ENCODE measurements at regions not wholly inside any gene's neighbourhood (a gene's known extent, or its start where the extent isn't known, plus 50 kb on each side); places are given as distances from the start of the nearest gene placed in this dataset.

DNA sequence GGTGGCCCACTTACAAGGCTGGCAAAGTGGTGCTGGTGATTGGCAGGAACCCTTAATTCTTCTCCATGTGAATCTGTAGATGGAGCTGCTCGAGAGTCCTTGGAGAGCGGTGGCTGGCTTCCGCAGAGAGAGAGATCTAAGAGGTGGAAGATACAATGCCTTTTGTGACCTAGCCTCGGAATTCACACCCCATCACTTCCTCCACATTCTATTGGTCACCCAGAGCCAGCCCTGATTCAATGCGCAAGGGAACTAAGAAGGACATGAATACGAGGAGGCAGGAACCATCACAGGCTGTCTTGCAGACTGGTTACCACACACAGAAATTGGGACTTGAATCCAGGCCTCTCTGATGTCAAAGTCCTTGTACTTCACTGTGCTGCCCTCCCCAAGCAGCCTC, 128.9 kb upstream of the PROKR2 start:
- no peak overlapping the region for H3K27ac ChIP-seq
- H3K36me3 ChIP-seq: no peaks in the 10 kb centered on the region
- no peak overlapping the region for H3K4me3 ChIP-seq
- TF ChIP-seq, protein P1, sequence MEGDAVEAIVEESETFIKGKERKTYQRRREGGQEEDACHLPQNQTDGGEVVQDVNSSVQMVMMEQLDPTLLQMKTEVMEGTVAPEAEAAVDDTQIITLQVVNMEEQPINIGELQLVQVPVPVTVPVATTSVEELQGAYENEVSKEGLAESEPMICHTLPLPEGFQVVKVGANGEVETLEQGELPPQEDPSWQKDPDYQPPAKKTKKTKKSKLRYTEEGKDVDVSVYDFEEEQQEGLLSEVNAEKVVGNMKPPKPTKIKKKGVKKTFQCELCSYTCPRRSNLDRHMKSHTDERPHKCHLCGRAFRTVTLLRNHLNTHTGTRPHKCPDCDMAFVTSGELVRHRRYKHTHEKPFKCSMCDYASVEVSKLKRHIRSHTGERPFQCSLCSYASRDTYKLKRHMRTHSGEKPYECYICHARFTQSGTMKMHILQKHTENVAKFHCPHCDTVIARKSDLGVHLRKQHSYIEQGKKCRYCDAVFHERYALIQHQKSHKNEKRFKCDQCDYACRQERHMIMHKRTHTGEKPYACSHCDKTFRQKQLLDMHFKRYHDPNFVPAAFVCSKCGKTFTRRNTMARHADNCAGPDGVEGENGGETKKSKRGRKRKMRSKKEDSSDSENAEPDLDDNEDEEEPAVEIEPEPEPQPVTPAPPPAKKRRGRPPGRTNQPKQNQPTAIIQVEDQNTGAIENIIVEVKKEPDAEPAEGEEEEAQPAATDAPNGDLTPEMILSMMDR (IDR thresholded peaks at IDR 0.05 in 8 of 11, conservative IDR thresholded peaks at IDR 0.05 in 3 of 11): no peak
- TF ChIP-seq POLR2AphosphoS5 (IDR thresholded peaks at IDR 0.05) (no peak), POLR2A (IDR thresholded peaks at IDR 0.05) (no peak)
- no peaks in the 10 kb centered on the region for H3K4me1 ChIP-seq
- intact Hi-C loops (cut with DNase I; ENCODE audit: low total_unique reads): loop anchor here (10.0 kb wide), 1 partner anchor 241 kb away; no protein-coding TSS in a partner anchor
- no peaks in the 10 kb centered on the region for H3K9me3 ChIP-seq
- 71 to 83% (median 75%) methylated on average over 6 of the region's 6 CpGs for WGBS, 5 donors
- DNase-seq: no peak
- H3K27me3 ChIP-seq (replicated peaks in 1 of 7): peaks cover 0 to 65% (median 0%) of the 10 kb centered on the region in 7 donors

GRCh38 chr20:5442101-5442500, 125.3 kb upstream of the PROKR2 start:
- 77 to 82% (median 82%) methylated on average over 5 of the region's 5 CpGs for WGBS, 5 donors

GRCh38 chr20:5434116-5434515, 117.4 kb upstream of the PROKR2 start:
- DNase-seq: no peak
- H3K9me3 ChIP-seq: peaks cover 0 to 23% (median 12%) of the 10 kb centered on the region in 8 donors
- H3K4me3 ChIP-seq: no peak overlapping the region
- 75 to 86% (median 80%) methylated on average over 4 of the region's 4 CpGs for WGBS, 5 donors
- TF ChIP-seq POLR2AphosphoS5 (IDR thresholded peaks at IDR 0.05) (no peak), POLR2A (IDR thresholded peaks at IDR 0.05) (no peak)
- TF ChIP-seq, protein P1 (IDR thresholded peaks at IDR 0.05 in 8 of 11, conservative IDR thresholded peaks at IDR 0.05 in 3 of 11): no peak
- no peak overlapping the region for H3K27ac ChIP-seq
- H3K4me1 ChIP-seq: no peaks in the 10 kb centered on the region
- H3K36me3 ChIP-seq: no peaks in the 10 kb centered on the region
- intact Hi-C loops (cut with DNase I; ENCODE audit: low total_unique reads): no loop called here
- peaks cover 0 to 25% (median 0%) of the 10 kb centered on the region in 7 donors for H3K27me3 ChIP-seq (replicated peaks in 1 of 7)

More at GRCh38 chr20:5442101-5442500, 125.3 kb upstream of the PROKR2 start:
- no peak overlapping the region for H3K27ac ChIP-seq
- H3K4me1 ChIP-seq: no peaks in the 10 kb centered on the region
- no peak overlapping the region for H3K4me3 ChIP-seq
- no peaks in the 10 kb centered on the region for H3K36me3 ChIP-seq
- H3K27me3 ChIP-seq (replicated peaks in 1 of 7): peaks cover 0 to 44% (median 0%) of the 10 kb centered on the region in 7 donors
- H3K9me3 ChIP-seq: peaks cover 0 to 26% (median 12%) of the 10 kb centered on the region in 8 donors
- TF ChIP-seq, protein P1 (IDR thresholded peaks at IDR 0.05 in 8 of 11, conservative IDR thresholded peaks at IDR 0.05 in 3 of 11): no peak
- TF ChIP-seq POLR2AphosphoS5 (IDR thresholded peaks at IDR 0.05): no peak
- no peak for TF ChIP-seq POLR2A (IDR thresholded peaks at IDR 0.05)
- intact Hi-C loops (cut with DNase I; ENCODE audit: low total_unique reads): loop anchor here (10.0 kb wide), 1 partner anchor 237 kb away; no protein-coding TSS in a partner anchor
- DNase-seq: no peak

DNA sequence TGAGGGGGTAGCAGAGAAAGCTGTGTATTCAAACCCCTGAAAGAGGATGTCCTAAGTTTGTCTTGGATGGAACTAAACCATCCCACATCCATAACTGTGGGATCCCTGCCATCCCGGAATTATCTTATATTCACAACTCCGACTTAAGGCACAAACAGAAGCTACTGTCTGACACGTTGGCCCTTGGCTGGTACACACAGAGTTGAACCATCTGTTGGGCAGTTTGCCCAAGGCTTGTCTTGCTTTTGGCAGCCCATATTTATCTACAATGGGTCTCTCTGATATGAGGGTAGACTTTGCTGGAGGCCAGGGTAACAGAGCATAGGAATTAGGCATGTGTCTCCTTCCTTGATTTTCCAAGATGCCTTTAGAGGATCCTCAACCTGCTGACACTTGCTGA, 116.6 kb upstream of the PROKR2 start:
- Histone ChIP-seq H3K4me1 (no peaks in the 10 kb centered on the region), H3K27me3 (replicated peaks in 1 of 7) (peaks cover 0 to 25% (median 0%) of the 10 kb centered on the region in 7 donors), H3K4me3 (no peak overlapping the region), H3K36me3 (no peaks in the 10 kb centered on the region), H3K27ac (no peak overlapping the region), H3K9me3 (peaks cover 0 to 16% (median 8%) of the 10 kb centered on the region in 8 donors)
- no peak for DNase-seq
- WGBS, 5 donors: 69 to 91% (median 82%) methylated on average over 3 of the region's 3 CpGs
- intact Hi-C loops (cut with DNase I; ENCODE audit: low total_unique reads): no loop called here
- TF ChIP-seq, protein P1 (IDR thresholded peaks at IDR 0.05 in 8 of 11, conservative IDR thresholded peaks at IDR 0.05 in 3 of 11): no peak
- TF ChIP-seq POLR2A (IDR thresholded peaks at IDR 0.05) (no peak), POLR2AphosphoS5 (IDR thresholded peaks at IDR 0.05) (no peak)

All from spleen (tissue), 11 donors.